Upper lobe of right lung (tissue), 1 donor: ENCODE measurements at regions not wholly inside any gene's neighbourhood (a gene's known extent, or its start where the extent isn't known, plus 50 kb on each side); places are given as distances from the start of the nearest gene placed in this dataset.

Source experiments
- ATAC-seq: fragments of 200-7000 bp; cut with Tn5 transposase; one replicate; pipeline ENCODE4 v1.9.1; 2020; ENCODE audit warnings: mild to moderate bottlenecking, moderate library complexity
- DNase-seq: peaks from one replicate; pipeline ENCODE4 v3.0.0-alpha.2; 2020
- H3K27ac ChIP-seq: fragments of 200-600 bp; one replicate; pipeline ENCODE4 v1.8.0; 2022
- H3K27me3 ChIP-seq: fragments of 200-600 bp; one replicate; pipeline ENCODE4 v1.8.0; 2022; ENCODE audit warnings: mild to moderate bottlenecking
- H3K36me3 ChIP-seq: fragments of 200-600 bp; one replicate; pipeline ENCODE4 v1.8.0; 2022
- H3K4me1 ChIP-seq: fragments of 200-600 bp; one replicate; pipeline ENCODE4 v1.8.0; 2022
- H3K4me3 ChIP-seq: fragments of 200-600 bp; one replicate; pipeline ENCODE4 v1.8.0; 2022; ENCODE audit warnings: mild to moderate bottlenecking
- H3K9me3 ChIP-seq: fragments of 200-600 bp; one replicate; pipeline ENCODE4 v1.8.0; 2022
- CTCF ChIP-seq: fragments of 200-600 bp; IDR thresholded peaks from one replicate; pipeline ENCODE4 v1.8.0; 2022; ENCODE audit warnings: antibody characterized with exemption
- intact Hi-C: fragments of 100-400 bp; cut with DNase I; formaldehyde crosslinking; loops from one replicate; pipeline ENCODE4 v1.11.0; 2022
- donor health status: DM: no; HTN: yes; CAD: no; lungs with severe emphysema.

- Histone ChIP-seq H3K27ac (no peak overlapping the region), H3K4me1 (no peaks in the 10 kb centered on the region), H3K27me3 (peaks cover 37% of the 10 kb centered on the region), H3K4me3 (no peak overlapping the region), H3K9me3 (no peaks in the 10 kb centered on the region), H3K36me3 (no peaks in the 10 kb centered on the region)
- intact Hi-C loops = no loop called here
- no peak for TF ChIP-seq CTCF
- ATAC-seq (no peak), DNase-seq (no peak)
Measured at GRCh38 chr17:79412110-79412509, 198.7 kb downstream of the RBFOX3 start.

- intact Hi-C loops = no loop called here
- no peak for TF ChIP-seq CTCF
- no peak overlapping the region for H3K4me3 ChIP-seq
- no peaks in the 10 kb centered on the region for H3K36me3 ChIP-seq
- H3K27me3 ChIP-seq = peaks cover 44% of the 10 kb centered on the region
- no peak overlapping the region for H3K27ac ChIP-seq
- H3K4me1 ChIP-seq = no peaks in the 10 kb centered on the region
- no peak for DNase-seq
- H3K9me3 ChIP-seq = no peaks in the 10 kb centered on the region
- no peak for ATAC-seq
Measured at GRCh38 chr17:79411419-79411818, 199.4 kb downstream of the RBFOX3 start.

GRCh38 chr17:79410681-79411080 lies 200.2 kb downstream of the RBFOX3 start:
- H3K9me3 ChIP-seq = no peaks in the 10 kb centered on the region
- no peak for DNase-seq
- H3K4me3 ChIP-seq = no peak overlapping the region
- H3K36me3 ChIP-seq = no peaks in the 10 kb centered on the region
- peaks cover 43% of the 10 kb centered on the region for H3K27me3 ChIP-seq
- no peaks in the 10 kb centered on the region for H3K4me1 ChIP-seq
- H3K27ac ChIP-seq = no peak overlapping the region
- no peak for ATAC-seq
- no peak for TF ChIP-seq CTCF
- intact Hi-C loops = no loop called here

- H3K4me3 ChIP-seq = no peak overlapping the region
- intact Hi-C loops = no loop called here
- DNase-seq (no peak), ATAC-seq (no peak)
- H3K9me3 ChIP-seq = no peaks in the 10 kb centered on the region
- H3K36me3 ChIP-seq = no peaks in the 10 kb centered on the region
- TF ChIP-seq CTCF = no peak
- H3K27me3 ChIP-seq = peaks cover 26% of the 10 kb centered on the region
- H3K27ac ChIP-seq = no peak overlapping the region
- no peaks in the 10 kb centered on the region for H3K4me1 ChIP-seq
Measured at GRCh38 chr17:79408251-79408650, 202.6 kb downstream of the RBFOX3 start.

GRCh38 chr17:79407385-79407784 lies 203.5 kb downstream of the RBFOX3 start:
- H3K4me1 ChIP-seq = no peaks in the 10 kb centered on the region
- TF ChIP-seq CTCF = no peak
- no peaks in the 10 kb centered on the region for H3K9me3 ChIP-seq
- no peak overlapping the region for H3K4me3 ChIP-seq
- intact Hi-C loops = no loop called here
- peaks cover 35% of the 10 kb centered on the region for H3K27me3 ChIP-seq
- DNase-seq (no peak), ATAC-seq (no peak)
- no peak overlapping the region for H3K27ac ChIP-seq
- H3K36me3 ChIP-seq = no peaks in the 10 kb centered on the region

- Histone ChIP-seq H3K36me3 (no peaks in the 10 kb centered on the region), H3K4me1 (no peaks in the 10 kb centered on the region), H3K27me3 (peaks cover 44% of the 10 kb centered on the region), H3K27ac (no peak overlapping the region), H3K9me3 (no peaks in the 10 kb centered on the region), H3K4me3 (no peak overlapping the region)
- intact Hi-C loops = no loop called here
- ATAC-seq (no peak), DNase-seq (no peak)
- TF ChIP-seq CTCF = no peak
Measured at GRCh38 chr17:79406316-79406715, 204.5 kb downstream of the RBFOX3 start.
